Tibial artery (tissue), 4 donors: ENCODE measurements at regions not wholly inside any gene's neighbourhood (a gene's known extent, or its start where the extent isn't known, plus 50 kb on each side); places are given as distances from the start of the nearest gene placed in this dataset.

Source experiments
- DNase-seq, 2 donors: peaks; one replicate each; pipeline ENCODE4 v3.0.0-alpha.2; 2019
- H3K27ac ChIP-seq, 2 donors: fragments of 200-600 bp; sonication (generic) in 1 of 2; 1 replicate in 1 of 2; 2 replicates in 1 of 2; pipeline ENCODE4 v1.5.1; 2018 to 2019; ENCODE audit warnings: mild to moderate bottlenecking in 1 of 2
- H3K27me3 ChIP-seq, 2 donors: fragments of 200-600 bp; sonication (generic) in 1 of 2; one replicate each; pipeline versions ENCODE4 v1.5.1 to v1.6.0; 2016 to 2019
- H3K36me3 ChIP-seq, 3 donors: fragments of 200-600 bp; sonication (generic) in 2 of 3; one replicate each; pipeline ENCODE4 v1.5.1; 2016 to 2019; ENCODE audit warnings: mild to moderate bottlenecking in 2 of 3
- H3K4me1 ChIP-seq, 4 donors: fragments of 200-600 bp; sonication (generic) in 2 of 4; 1 replicate in 3 of 4; 2 replicates in 1 of 4; pipeline ENCODE4 v1.5.1; 2016 to 2019
- H3K4me3 ChIP-seq, 2 donors: fragments of 200-600 bp; sonication (generic) in 1 of 2; 1 replicate in 1 of 2; 2 replicates in 1 of 2; pipeline ENCODE4 v1.5.1; 2018 to 2019; ENCODE audit warnings: mild to moderate bottlenecking in 2 of 2
- H3K9me3 ChIP-seq, 3 donors: fragments of 200-600 bp; sonication (generic) in 1 of 3; one replicate each; pipeline ENCODE4 v1.5.1; 2016 to 2019
- intact Hi-C: fragments of 100-400 bp; cut with DNase I; formaldehyde crosslinking; loops from one replicate; pipeline ENCODE4 v1.15.0; 2023; ENCODE audit warnings: low total_unique reads
- TF ChIP-seq, protein P1 (sequence below), 2 experiments: fragments of 200-600 bp in 1 of 2; fragments of 450-650 bp in 1 of 2; IDR thresholded peaks; one replicate each; pipeline ENCODE4 v1.5.1; 2017 to 2019; ENCODE audit warnings: antibody characterized with exemption in 2 of 2, mild to moderate bottlenecking in 1 of 2, moderate library complexity in 1 of 2

GRCh38 chr9:73615557-73615956 lies 463.9 kb downstream of the ANXA1 start:
- intact Hi-C loops: no loop called here
- DNase-seq: no peak
- Histone ChIP-seq H3K4me3 (no peak overlapping the region), H3K4me1 (no peaks in the 10 kb centered on the region), H3K36me3 (no peaks in the 10 kb centered on the region), H3K27me3 (no peaks in the 10 kb centered on the region), H3K27ac (no peak overlapping the region), H3K9me3 (no peaks in the 10 kb centered on the region)
- TF ChIP-seq, protein P1, sequence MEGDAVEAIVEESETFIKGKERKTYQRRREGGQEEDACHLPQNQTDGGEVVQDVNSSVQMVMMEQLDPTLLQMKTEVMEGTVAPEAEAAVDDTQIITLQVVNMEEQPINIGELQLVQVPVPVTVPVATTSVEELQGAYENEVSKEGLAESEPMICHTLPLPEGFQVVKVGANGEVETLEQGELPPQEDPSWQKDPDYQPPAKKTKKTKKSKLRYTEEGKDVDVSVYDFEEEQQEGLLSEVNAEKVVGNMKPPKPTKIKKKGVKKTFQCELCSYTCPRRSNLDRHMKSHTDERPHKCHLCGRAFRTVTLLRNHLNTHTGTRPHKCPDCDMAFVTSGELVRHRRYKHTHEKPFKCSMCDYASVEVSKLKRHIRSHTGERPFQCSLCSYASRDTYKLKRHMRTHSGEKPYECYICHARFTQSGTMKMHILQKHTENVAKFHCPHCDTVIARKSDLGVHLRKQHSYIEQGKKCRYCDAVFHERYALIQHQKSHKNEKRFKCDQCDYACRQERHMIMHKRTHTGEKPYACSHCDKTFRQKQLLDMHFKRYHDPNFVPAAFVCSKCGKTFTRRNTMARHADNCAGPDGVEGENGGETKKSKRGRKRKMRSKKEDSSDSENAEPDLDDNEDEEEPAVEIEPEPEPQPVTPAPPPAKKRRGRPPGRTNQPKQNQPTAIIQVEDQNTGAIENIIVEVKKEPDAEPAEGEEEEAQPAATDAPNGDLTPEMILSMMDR (IDR thresholded peaks at IDR 0.05): no peak

- Histone ChIP-seq H3K27me3 (no peaks in the 10 kb centered on the region), H3K9me3 (no peaks in the 10 kb centered on the region), H3K27ac (no peak overlapping the region), H3K4me3 (no peak overlapping the region), H3K36me3 (no peaks in the 10 kb centered on the region), H3K4me1 (no peaks in the 10 kb centered on the region)
- intact Hi-C loops: no loop called here
- TF ChIP-seq, protein P1 (IDR thresholded peaks at IDR 0.05): no peak
- no peak for DNase-seq
Measured at GRCh38 chr9:73617586-73617985, 465.9 kb downstream of the ANXA1 start.

DNA sequence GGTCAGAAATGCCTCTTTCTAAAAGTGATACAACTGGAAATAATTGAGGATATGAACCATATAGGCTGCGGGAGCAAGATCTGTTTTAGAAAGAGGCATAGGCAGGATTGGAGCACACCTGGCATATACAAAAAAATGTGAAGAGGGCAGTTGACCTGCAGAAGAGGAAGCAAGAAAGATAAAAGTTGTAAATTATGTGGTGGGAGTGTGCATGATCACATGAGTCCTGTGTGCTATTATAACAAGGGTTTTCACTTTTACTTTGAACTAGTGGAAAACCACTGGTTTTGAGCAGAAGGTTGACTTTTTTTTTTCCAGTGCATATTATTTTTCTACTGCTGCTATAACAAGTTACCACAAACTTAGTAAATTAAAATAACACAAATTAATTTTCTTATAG lies 489.3 kb downstream of the ANXA1 start:
- DNase-seq: no peak
- Histone ChIP-seq H3K4me1 (no peaks in the 10 kb centered on the region), H3K27ac (no peak overlapping the region), H3K4me3 (no peak overlapping the region), H3K9me3 (peaks cover 0 to 3% (median 0%) of the 10 kb centered on the region in 3 donors), H3K36me3 (no peaks in the 10 kb centered on the region), H3K27me3 (no peaks in the 10 kb centered on the region)
- TF ChIP-seq, protein P1 (IDR thresholded peaks at IDR 0.05): no peak
- intact Hi-C loops: no loop called here

- Histone ChIP-seq H3K36me3 (no peaks in the 10 kb centered on the region), H3K9me3 (no peaks in the 10 kb centered on the region), H3K4me3 (no peak overlapping the region), H3K4me1 (no peaks in the 10 kb centered on the region), H3K27ac (no peak overlapping the region), H3K27me3 (no peaks in the 10 kb centered on the region)
- intact Hi-C loops: no loop called here
- TF ChIP-seq, protein P1 (IDR thresholded peaks at IDR 0.05): no peak
- DNase-seq: no peak
Measured at GRCh38 chr9:73643379-73644013, 491.8 kb downstream of the ANXA1 start.

DNA sequence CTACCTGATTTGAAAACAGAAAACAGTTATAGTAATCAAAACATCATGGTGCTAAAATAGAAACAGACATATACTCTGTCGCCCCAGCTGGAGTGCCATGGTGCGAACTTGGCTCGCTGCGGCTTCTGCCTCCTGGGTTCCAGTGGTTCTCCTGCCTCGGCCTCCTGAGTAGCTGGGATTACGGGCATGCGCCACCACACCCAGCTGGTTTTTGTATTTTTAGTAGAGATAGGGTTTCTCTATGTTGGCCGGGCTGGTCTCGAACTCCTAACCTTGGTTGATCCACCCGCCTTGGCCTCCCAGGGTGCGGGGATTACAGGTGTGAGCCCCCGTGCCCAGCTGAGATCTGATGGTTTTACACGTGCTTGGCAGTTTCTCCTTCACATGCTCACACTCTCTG lies 495.9 kb downstream of the ANXA1 start:
- H3K9me3 ChIP-seq: no peaks in the 10 kb centered on the region
- TF ChIP-seq, protein P1 (IDR thresholded peaks at IDR 0.05): no peak
- no peak for DNase-seq
- no peak overlapping the region for H3K4me3 ChIP-seq
- H3K27ac ChIP-seq: no peak overlapping the region
- intact Hi-C loops: no loop called here
- no peaks in the 10 kb centered on the region for H3K4me1 ChIP-seq
- H3K27me3 ChIP-seq: no peaks in the 10 kb centered on the region
- no peaks in the 10 kb centered on the region for H3K36me3 ChIP-seq

- H3K27ac ChIP-seq: no peak overlapping the region
- DNase-seq: no peak
- TF ChIP-seq, protein P1 (IDR thresholded peaks at IDR 0.05): no peak
- intact Hi-C loops: no loop called here
- H3K27me3 ChIP-seq: no peaks in the 10 kb centered on the region
- H3K9me3 ChIP-seq: no peaks in the 10 kb centered on the region
- no peaks in the 10 kb centered on the region for H3K36me3 ChIP-seq
- H3K4me1 ChIP-seq: no peaks in the 10 kb centered on the region
- no peak overlapping the region for H3K4me3 ChIP-seq
Measured at GRCh38 chr9:73649552-73649951, 497.9 kb downstream of the ANXA1 start.
